NOMO-1 treated with dmso at 0.1 percent for 144 hours (cell line): ENCODE measurements at regions not wholly inside any gene's neighbourhood (a gene's known extent, or its start where the extent isn't known, plus 50 kb on each side); places are given as distances from the start of the nearest gene placed in this dataset.
A peak's percentile ranks its signal among the peaks of the same experiment; 100 is the strongest.

Source experiments
- DNase-seq: peaks from one replicate; lab custom pipeline; 2025; ENCODE audit not compliant: unreplicated experiment; lab: John Stamatoyannopoulos, UW

GRCh38 chr4:15215109-15215508 is 212.7 kb upstream of the C1QTNF7 start:
- no peak for DNase-seq

GRCh38 chr4:15226203-15226602 is 201.6 kb upstream of the C1QTNF7 start:
- no peak for DNase-seq

GRCh38 chr4:15231265-15232091 is 196.4 kb upstream of the C1QTNF7 start:
- peak; percentile 38 for DNase-seq

- DNase-seq: no peak
These were observed 195.2 kb upstream of the C1QTNF7 start for GRCh38 chr4:15232366-15233263.

GRCh38 chr4:15233264-15233597 is 194.6 kb upstream of the C1QTNF7 start:
- no peak for DNase-seq

GRCh38 chr4:15233626-15234025 is 194.2 kb upstream of the C1QTNF7 start:
- DNase-seq: no peak

- peak; percentile 22 for DNase-seq
These were observed 193.5 kb upstream of the C1QTNF7 start for GRCh38 chr4:15234116-15234855.

GRCh38 chr4:15234856-15235126 is 193.0 kb upstream of the C1QTNF7 start:
- no peak for DNase-seq

- no peak for DNase-seq
These were observed 192.7 kb upstream of the C1QTNF7 start for GRCh38 chr4:15235135-15235534.

- DNase-seq: no peak
These were observed 190.1 kb upstream of the C1QTNF7 start for GRCh38 chr4:15237648-15238230.

GRCh38 chr4:15238720-15239119 is 189.1 kb upstream of the C1QTNF7 start:
- no peak for DNase-seq

GRCh38 chr4:15239866-15240265 is 188.0 kb upstream of the C1QTNF7 start:
- no peak for DNase-seq

- DNase-seq: no peak
These were observed 187.1 kb upstream of the C1QTNF7 start for GRCh38 chr4:15240764-15241163.

- DNase-seq: no peak
These were observed 185.8 kb upstream of the C1QTNF7 start for GRCh38 chr4:15242021-15242420.

- DNase-seq: no peak
These were observed 183.5 kb upstream of the C1QTNF7 start for GRCh38 chr4:15244354-15244753.

- no peak for DNase-seq
These were observed 182.8 kb upstream of the C1QTNF7 start for GRCh38 chr4:15245006-15245530.

GRCh38 chr4:15250021-15250441 is 177.8 kb upstream of the C1QTNF7 start:
- DNase-seq: no peak

- no peak for DNase-seq
These were observed 174.5 kb upstream of the C1QTNF7 start for GRCh38 chr4:15253349-15253748.

GRCh38 chr4:15254236-15254880 is 173.5 kb upstream of the C1QTNF7 start:
- DNase-seq: peak; percentile 52

GRCh38 chr4:15255537-15255936 is 172.3 kb upstream of the C1QTNF7 start:
- DNase-seq: no peak

- DNase-seq: no peak
These were observed 167.1 kb upstream of the C1QTNF7 start for GRCh38 chr4:15260758-15261157.
